GM21381 (cell line): ENCODE measurements at regions not wholly inside any gene's neighbourhood (a gene's known extent, or its start where the extent isn't known, plus 50 kb on each side); places are given as distances from the start of the nearest gene placed in this dataset.

ENCODE experiments used
- ATAC-seq: cut with Tn5 transposase; IDR thresholded peaks from one replicate; pipeline ENCODE4 v1.9.1; 2021; ENCODE audit warnings: mild to moderate bottlenecking, moderate library complexity; ENCODE audit not compliant: unreplicated experiment

GRCh38 chr16:85187886-85188285, 75.6 kb upstream of the CIBAR2 start:
- ATAC-seq: no peak

DNA sequence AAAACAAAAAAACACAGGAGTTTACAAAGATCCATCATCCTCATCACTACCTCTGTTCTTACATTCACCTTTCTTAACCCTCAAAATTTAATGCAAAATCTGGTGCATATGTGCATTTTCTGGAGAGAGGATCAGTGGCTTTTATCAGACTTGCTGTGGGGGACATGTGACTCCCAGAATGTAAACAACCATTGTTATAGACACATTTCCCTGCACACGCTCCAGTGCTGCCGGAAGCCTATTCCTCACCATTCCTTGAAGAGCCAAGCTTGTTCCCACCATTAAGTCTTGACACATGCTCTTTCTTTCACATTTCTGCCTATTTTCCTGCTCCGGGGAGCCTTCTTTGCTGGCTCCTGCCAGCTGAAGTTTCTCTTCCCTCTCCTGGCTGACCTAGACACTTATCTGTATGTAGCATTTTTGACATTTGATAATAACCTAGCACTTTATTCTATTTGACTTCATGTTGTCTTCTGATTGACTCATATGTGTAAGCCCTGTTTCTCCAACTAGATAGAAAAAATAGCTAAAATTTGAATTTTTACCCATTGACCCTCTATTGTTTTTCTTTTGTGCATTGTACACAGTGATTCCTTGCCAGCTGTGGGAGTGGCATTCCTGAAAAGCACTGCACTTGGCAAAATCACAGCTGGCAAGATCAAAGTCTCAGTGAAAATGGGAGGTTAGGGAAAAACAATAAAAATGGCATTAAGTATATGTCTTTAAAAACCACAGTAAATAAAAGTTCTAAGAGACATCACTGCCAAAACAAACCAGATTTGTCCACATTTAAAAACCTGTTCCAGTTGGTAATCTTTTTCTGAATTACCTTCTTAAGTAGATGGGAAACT, 76.8 kb upstream of the CIBAR2 start:
- ATAC-seq: no peak

DNA sequence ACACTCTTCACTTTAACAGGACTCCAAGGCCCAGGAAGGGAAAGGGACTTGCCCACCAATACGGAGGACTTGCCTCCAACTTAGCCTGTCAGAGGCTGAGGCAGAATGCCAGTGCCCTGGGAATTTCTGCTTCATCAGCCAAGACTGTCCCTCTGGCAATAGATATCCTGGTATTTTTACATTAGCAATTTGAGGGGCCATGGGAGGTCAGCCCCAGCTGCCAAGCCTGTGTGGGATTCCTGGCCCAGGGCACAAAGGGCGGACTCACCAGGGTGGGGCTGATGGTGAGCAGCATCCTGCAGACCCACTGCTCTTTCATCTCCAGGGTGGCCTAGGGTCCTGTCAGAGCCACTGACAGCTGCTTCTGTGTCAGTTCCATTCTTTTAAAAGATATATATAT, 78.3 kb upstream of the CIBAR2 start:
- no peak for ATAC-seq

DNA sequence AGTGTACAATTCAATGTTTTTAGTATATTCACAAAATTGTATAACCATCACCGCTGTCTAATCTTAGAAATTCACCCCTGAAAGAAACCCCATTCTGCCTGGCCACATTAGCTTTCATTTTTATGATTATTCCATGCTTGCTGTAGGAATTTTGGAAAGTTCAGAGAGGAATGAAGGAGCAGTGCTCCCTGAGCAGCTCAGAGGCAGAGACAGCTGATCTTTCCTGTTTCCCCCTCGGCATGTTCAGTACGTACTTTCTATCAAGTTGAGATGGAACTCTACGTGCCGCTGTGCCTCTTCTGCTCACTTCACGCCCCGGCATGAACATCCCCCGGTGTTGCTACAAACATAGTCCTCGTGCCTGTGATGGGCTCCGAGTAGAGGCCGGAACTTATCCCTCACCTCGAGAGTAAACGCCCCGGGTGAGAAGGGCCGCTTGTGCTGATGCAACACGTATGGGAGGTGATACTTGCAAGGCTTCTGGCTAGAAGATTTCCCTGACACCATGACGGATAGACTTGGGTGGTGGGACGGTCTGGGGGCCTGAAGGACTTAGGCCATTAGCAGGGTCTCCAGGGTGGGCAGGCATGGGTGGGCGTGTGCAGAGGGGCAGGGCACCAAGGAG, 79.2 kb upstream of the CIBAR2 start:
- ATAC-seq: no peak

- ATAC-seq: no peak
These were observed 80.2 kb upstream of the CIBAR2 start for GRCh38 chr16:85192238-85193114.

GRCh38 chr16:85193115-85193493, 80.8 kb upstream of the CIBAR2 start:
- no peak for ATAC-seq

DNA sequence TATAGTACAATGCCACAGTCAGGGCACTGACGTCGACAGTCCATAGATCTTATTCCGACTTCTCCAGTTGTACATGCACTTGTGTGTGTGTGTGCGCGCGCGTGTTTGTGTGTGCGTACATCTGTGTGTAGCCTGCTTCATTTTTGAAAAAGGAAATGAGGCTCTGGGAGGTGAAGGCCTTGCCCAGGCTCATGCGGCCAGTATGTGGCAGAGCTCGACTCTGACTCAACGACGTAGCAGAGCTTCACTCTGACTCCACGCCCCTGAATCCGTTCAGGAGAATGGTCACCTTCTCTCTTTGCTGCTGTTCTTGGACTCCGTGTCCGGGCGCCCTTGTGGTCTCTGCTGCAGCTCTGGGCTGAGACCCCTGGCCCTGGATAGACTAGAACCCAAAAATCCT, 81.6 kb upstream of the CIBAR2 start:
- ATAC-seq: no peak

DNA sequence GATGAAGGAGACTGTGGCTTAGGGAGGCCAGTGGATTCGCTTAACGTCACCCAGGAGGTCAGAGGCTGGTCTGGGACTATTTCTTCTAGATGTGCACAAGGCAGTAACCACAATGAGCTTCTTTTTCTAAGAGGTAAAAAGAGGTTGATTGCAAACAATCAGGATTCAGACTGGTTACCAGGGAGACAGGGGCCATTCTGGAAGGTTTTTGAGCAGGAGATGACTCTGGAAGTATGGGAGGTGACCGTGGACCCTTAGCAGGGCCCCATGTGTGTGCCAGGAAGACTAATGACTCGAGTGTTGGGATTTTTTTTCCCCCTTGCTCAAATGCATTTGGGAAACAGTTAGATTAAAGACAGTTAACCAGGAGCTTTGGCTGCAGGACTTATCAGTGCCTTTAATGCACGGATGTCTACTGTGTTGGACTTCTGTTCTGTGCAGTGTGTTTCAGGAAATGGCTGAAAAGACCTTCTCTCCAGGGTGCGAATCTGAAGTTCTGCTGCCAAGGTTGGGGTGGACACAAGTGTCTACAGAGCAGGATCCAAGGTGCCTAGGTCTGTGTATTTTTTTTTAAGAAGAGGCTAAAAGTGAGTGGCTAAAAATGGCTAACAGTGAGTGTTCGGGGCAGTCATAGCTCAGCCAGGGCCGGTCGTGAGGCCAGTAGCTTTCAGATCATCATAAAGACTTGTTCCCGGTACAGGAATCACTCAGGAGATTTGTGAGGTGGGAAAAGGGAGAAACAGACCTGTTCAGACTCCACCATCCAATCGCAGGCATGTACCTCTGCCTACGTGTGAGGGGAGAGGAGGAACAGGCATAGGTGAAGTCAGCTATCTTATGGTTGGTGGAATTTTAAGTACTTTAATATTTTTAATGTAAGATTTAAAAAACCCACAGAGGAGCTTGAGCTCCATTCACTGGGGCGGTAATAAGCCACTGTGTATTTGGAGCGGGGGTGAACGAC, 82.3 kb upstream of the CIBAR2 start:
- no peak for ATAC-seq

GRCh38 chr16:85195271-85195647, 83.0 kb upstream of the CIBAR2 start:
- no peak for ATAC-seq

DNA sequence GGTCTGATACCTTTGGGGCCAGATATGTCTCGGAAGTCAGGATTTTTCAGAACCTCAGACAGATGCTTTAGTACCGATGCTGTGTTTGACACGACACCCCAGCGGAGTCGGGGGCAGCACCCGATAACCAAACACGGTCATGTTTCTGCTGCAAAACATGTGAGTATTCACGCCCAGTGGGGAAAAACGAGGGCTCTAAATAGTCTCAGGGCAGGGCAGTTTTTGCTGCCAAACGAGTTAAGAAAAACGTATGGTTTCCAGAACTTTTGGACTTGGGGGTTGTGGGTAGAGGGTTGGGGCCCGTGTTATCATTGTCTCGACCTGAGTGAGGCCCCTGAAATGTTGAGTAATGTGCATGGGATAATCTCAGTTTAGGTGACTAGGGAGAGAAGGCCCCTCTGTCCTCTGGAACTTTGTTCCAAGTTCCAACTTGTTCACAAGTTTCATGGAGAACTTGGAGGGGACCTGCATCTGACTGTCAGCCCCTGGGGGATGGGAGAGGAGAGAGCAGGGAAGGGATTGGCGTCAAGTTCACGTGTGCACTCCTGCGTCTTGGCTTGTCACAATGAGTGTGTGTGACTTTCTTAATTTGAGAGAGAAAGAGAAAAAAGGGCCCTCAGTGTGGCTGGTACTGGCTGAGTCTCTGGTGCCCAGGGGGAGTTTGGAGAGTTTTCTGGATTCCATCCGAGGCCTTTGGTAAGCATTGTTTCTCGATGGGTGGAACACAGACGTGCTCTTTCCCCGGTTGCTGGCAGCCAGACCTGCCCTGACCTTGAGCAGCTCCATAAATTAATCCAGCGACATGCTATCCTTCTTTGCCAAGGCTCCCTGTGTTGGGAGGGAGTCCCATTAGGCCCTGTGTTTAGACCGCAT, 83.9 kb upstream of the CIBAR2 start:
- ATAC-seq: no peak

GRCh38 chr16:85196976-85197375, 84.7 kb upstream of the CIBAR2 start:
- ATAC-seq: no peak

GRCh38 chr16:85197611-85198566, 85.6 kb upstream of the CIBAR2 start:
- ATAC-seq: no peak

DNA sequence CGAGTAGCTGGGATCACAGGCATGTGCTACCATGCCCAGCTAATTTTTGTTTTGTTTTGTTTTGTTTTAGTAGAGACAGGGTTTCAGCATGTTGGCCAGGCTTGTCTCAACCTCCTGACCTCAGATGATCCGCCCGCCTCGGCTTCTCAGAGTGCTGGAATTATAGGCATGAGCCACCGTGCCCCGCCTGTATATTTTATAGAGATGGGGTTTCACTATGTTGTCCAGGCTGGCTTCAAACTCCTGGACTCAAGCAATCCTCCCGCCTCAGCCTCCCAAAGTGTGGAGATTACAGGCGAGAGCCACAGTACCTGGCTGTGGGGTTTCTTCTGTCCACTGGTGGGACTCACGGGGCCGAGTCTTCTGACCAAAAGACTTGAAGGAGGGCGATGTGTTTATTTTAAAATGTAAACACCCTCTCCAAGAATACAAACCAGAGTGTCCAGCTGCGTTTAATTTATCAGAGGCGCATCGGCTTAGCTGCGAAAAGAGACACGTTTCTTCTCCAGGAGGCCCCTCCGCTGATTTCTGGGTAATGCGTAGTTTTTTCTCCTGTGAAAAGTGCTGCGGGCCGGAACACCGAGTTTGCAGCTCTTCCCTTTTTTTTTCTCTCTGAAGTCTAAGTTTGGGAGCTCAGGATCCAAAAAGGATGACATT, 86.9 kb upstream of the CIBAR2 start:
- no peak for ATAC-seq

- ATAC-seq: no peak
These were observed 87.6 kb upstream of the CIBAR2 start for GRCh38 chr16:85199880-85200279.

DNA sequence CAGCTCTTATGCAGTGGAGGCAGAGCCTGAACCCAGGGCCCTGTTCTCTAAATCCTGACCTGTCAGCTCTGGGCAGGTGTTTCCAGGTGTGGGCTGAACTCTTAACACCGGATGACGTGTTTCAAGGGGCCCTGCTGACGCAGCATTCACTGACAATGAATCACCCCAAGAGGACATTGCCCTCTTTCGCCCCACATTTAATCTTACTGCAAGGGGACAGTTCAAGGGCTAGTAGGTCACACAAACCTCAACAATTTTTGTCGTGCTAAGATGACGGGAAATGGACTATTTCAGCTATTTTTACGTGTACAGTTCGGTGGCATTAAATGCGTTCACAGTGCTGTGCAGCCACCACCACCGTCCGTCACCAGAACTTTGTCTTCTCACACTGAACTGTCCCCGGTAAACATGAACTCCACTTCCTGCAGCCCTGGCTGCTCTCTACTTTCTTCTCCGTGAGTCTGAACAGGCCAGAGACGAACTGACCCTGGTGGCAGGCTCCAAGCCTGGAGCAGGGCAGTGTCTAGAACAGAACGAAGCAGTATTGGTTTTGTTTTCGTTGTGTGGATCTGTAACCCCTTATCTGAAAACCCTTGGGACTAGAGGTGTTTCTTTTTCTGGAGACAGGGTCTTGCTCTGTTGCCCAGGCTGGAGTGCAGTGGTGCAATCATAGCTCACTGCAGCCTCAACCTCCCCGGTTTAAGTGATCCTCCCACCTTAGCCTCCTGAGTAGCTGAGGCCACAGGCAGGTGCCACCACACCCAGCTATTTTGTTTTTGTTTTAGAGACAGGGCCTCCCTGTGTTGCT, 88.4 kb upstream of the CIBAR2 start:
- no peak for ATAC-seq

GRCh38 chr16:85201574-85201973, 89.3 kb upstream of the CIBAR2 start:
- ATAC-seq: no peak

DNA sequence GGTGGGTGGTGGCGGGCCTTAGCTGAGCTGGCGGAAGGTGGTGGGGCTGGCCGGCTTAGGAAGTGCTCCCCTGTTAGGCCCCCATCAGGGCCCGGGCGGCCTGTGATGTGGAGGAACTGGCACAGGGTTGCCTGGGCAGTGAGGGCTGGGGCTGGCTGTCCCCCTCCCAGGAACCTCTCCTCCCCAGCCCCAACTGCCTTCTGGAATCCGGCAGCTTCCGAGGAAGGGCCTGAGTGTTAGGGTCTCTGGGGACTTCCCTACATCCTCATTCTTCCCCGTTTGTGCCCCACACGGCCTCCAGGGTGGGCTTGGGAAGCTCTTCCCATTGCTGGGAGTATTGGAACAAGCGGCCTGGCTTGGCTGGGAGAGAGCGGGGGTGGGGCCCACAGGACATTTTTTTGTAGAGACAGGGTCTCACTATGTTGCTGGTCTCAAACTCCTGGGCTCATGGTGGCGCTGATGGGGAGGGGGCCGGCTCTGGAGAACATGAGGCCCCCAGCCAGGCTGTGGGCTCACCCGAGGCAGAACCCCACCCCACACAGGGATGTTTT, 89.9 kb upstream of the CIBAR2 start:
- no peak for ATAC-seq
